ENCODE measurements at regions not wholly inside any gene's neighbourhood (a gene's known extent, or its start where the extent isn't known, plus 50 kb on each side); places are given as distances from the start of the nearest gene placed in this dataset.

GRCh38 chr4:155491336-155492120, 114.8 kb upstream of the MAP9 start:
- Histone ChIP-seq H3K4me2 (ENCODE audit: insufficient read depth, insufficient read length, low read length) (no peak overlapping the region), H3K27ac (ENCODE audit: insufficient read length, low read depth, low read length) (no peak overlapping the region), H2BK120ac (ENCODE audit: low read depth, low read length, poor library complexity, severe bottlenecking) (no peak overlapping the region), H3K23me2 (ENCODE audit: insufficient read length, low read depth, low read length, poor library complexity, severe bottlenecking) (no peaks in the 10 kb centered on the region), H3K4ac (ENCODE audit: low read depth, low read length) (no peak overlapping the region), H2AFZ (ENCODE audit: low read length) (no peak overlapping the region), H4K8ac (replicated peaks; ENCODE audit: insufficient read length, low read depth, low read length) (no peak overlapping the region), H2AK5ac (ENCODE audit: insufficient read length, low read length) (no peak overlapping the region), H3K4me1 (ENCODE audit: insufficient read depth, low read length) (no peaks in the 10 kb centered on the region), H3K14ac (ENCODE audit: insufficient read depth, low read length) (no peak overlapping the region), H3K56ac (ENCODE audit: insufficient read length, low read depth, low read length) (no peak overlapping the region), H3K23ac (ENCODE audit: insufficient read length, low read depth, low read length) (no peak overlapping the region), H3K9me3 (ENCODE audit: control insufficient read depth, low read depth, low read length) (no peaks in the 10 kb centered on the region), H3K79me1 (ENCODE audit: insufficient read depth, low read depth, low read length, poor library complexity, severe bottlenecking) (no peaks in the 10 kb centered on the region), H4K91ac (ENCODE audit: insufficient read length, low read depth, low read length) (no peak overlapping the region), H4K5ac (ENCODE audit: insufficient read length, low read depth, low read length) (no peak overlapping the region), H3K79me2 (ENCODE audit: insufficient read depth, low read length) (no peaks in the 10 kb centered on the region), H3K18ac (ENCODE audit: insufficient read length, low read depth, low read length) (no peak overlapping the region), H2BK20ac (ENCODE audit: low read depth, low read length, poor library complexity, severe bottlenecking) (no peak overlapping the region), H4K20me1 (ENCODE audit: control insufficient read depth, insufficient read depth, insufficient read length) (no peaks in the 10 kb centered on the region), H3T11ph (ENCODE audit: low read length) (no peak overlapping the region), H2BK5ac (ENCODE audit: insufficient read length, low read length) (no peak overlapping the region), H2BK15ac (ENCODE audit: low read depth, low read length) (no peak overlapping the region), H3K27me3 (ENCODE audit: insufficient read depth, low read length) (no peaks in the 10 kb centered on the region), H2BK12ac (ENCODE audit: insufficient read length, low read depth, low read length) (no peak overlapping the region), H3K9ac (ENCODE audit: extremely low read depth, insufficient read length, low read length) (no peak overlapping the region)
- WGBS (ENCODE audit: extremely low coverage, insufficient read length, low lambda C conversion rate), result 100% methylated on average over 1 of the region's 4 CpGs
- Mint-ChIP-seq H3K4me1 (no peaks in the 10 kb centered on the region), H3K9me3 (no peaks in the 10 kb centered on the region), H3K27ac (no peak overlapping the region), H3K4me3 (no peak overlapping the region), H3K27me3 (ENCODE audit: low read depth) (no peaks in the 10 kb centered on the region), H3K36me3 (ENCODE audit: insufficient read depth in 1 of 3, low read depth in 3 of 3) (no peaks in the 10 kb centered on the region)
- DNase-seq, result no peak
- TF ChIP-seq CTCF (conservative IDR thresholded peaks at IDR 0.05), result no peak

All from H9 (cell line).